ENCODE measurements at regions not wholly inside any gene's neighbourhood (a gene's known extent, or its start where the extent isn't known, plus 50 kb on each side); places are given as distances from the start of the nearest gene placed in this dataset.

- dilution Hi-C loops (cut with HindIII; ENCODE audit: low sequenced_read_pairs, unreplicated experiment) = no loop called here
- WGBS, 2 experiments (ENCODE audit: extremely low coverage in 2 of 2, insufficient read length in 1 of 2) = no CpG with 5 or more reads among the region's 6 CpGs
These were observed 135.5 kb upstream of the RARB start for GRCh38 chr3:25292595-25292994.

More at GRCh38 chr3:25292595-25292994, 135.5 kb upstream of the RARB start:
- H2AFZ ChIP-seq (replicated peaks; ENCODE audit: low read length, poor library complexity) = no peak overlapping the region
- H4K91ac ChIP-seq (ENCODE audit: insufficient read depth, low read depth, low read length) = no peak overlapping the region
- no peak overlapping the region for H3K4me2 ChIP-seq (ENCODE audit: low read depth, low read length)
- H2BK15ac ChIP-seq (ENCODE audit: low read depth, low read length) = no peak overlapping the region
- no peak overlapping the region for H2AK5ac ChIP-seq (ENCODE audit: low read depth, low read length)
- CTCF ChIA-PET = no interaction called here
- no peak overlapping the region for H3K27ac ChIP-seq (ENCODE audit: insufficient read depth, low read length)
- H3K79me1 ChIP-seq (ENCODE audit: low read depth in 1 of 2, low read length in 2 of 2) = no peaks in the 10 kb centered on the region
- BruUV-seq (replicated peaks) = no TSS peak
- ATAC-seq (ENCODE audit: low read depth) (no peak), DNase-seq (no peak)
- no peak overlapping the region for H2BK20ac ChIP-seq (ENCODE audit: low read depth, low read length)
- no peaks in the 10 kb centered on the region for H3K9me1 ChIP-seq (ENCODE audit: insufficient read depth, low read length)
- no peaks in the 10 kb centered on the region for H3K27me3 ChIP-seq (ENCODE audit: control insufficient read depth, insufficient read depth, low read length)
- H3K9ac ChIP-seq (ENCODE audit: low read depth, low read length) = no peak overlapping the region
- TF ChIP-seq SMC3 (IDR thresholded peaks at IDR 0.05; ENCODE audit: low read depth, low read length) = no peak
- TF ChIP-seq MAZ (IDR thresholded peaks at IDR 0.05; ENCODE audit: borderline replicate concordance, low read depth, low read length) = no peak
- TF ChIP-seq CTCF (conservative IDR thresholded peaks at IDR 0.05; ENCODE audit: low read depth, low read length) = no peak
- no peak for TF ChIP-seq USF2 (IDR thresholded peaks at IDR 0.05; ENCODE audit: low read depth, low read length)
- H3K23ac ChIP-seq (ENCODE audit: low read depth, low read length) = no peak overlapping the region
- H2AK9ac ChIP-seq (replicated peaks; ENCODE audit: low read depth, low read length, poor library complexity) = no peak overlapping the region
- H2BK5ac ChIP-seq (ENCODE audit: low read depth, low read length, poor library complexity, severe bottlenecking) = no peak overlapping the region
- POLR2A ChIA-PET (ENCODE audit: unreplicated experiment) = no interaction called here
- H4K5ac ChIP-seq (ENCODE audit: low read depth, low read length) = no peak overlapping the region
- no peaks in the 10 kb centered on the region for H4K20me1 ChIP-seq (ENCODE audit: insufficient read depth, low read length)
- in situ Hi-C loops (cut with MboI; ENCODE audit: low sequenced_read_pairs) = no loop called here
- intact Hi-C loops (cut with micrococcal nuclease) = no loop called here
- no peak overlapping the region for H3K14ac ChIP-seq (replicated peaks; ENCODE audit: low read depth, low read length)
- no peak overlapping the region for H3K4ac ChIP-seq (ENCODE audit: low read depth, low read length)
- H3K4me1 ChIP-seq (ENCODE audit: control insufficient read depth, insufficient read depth, low read length) = no peaks in the 10 kb centered on the region
- H3K56ac ChIP-seq (ENCODE audit: extremely low read depth, insufficient read depth, low read length) = no peak overlapping the region
- H3K9me3 ChIP-seq (ENCODE audit: control insufficient read depth, insufficient read depth, low read length) = no peaks in the 10 kb centered on the region; the same call in 1 of the 2 replicates
- H3K4me3 ChIP-seq (ENCODE audit: insufficient read depth, low read depth, low read length) = no peak overlapping the region
- no peak overlapping the region for H2BK120ac ChIP-seq (ENCODE audit: low read depth, low read length)
- H4K8ac ChIP-seq (ENCODE audit: low read depth in 2 of 2, low read length in 2 of 2) = no peak overlapping the region
- no peaks in the 10 kb centered on the region for H3K36me3 ChIP-seq (ENCODE audit: control insufficient read depth, insufficient read depth, low read length)
- H3K18ac ChIP-seq (ENCODE audit: low read depth, low read length) = no peak overlapping the region
